H9 (cell line): ENCODE measurements at regions not wholly inside any gene's neighbourhood (a gene's known extent, or its start where the extent isn't known, plus 50 kb on each side); places are given as distances from the start of the nearest gene placed in this dataset.

Source experiments
- DNase-seq: peaks from one replicate; pipeline ENCODE4 v3.0.0-alpha.2; 2017
- H2AFZ ChIP-seq: one replicate; pipeline ENCODE4 v1.6.1; 2013; ENCODE audit warnings: mild to moderate bottlenecking, low read length, control low read depth, moderate library complexity
- H2AK5ac ChIP-seq: 2 replicates; pipeline ENCODE4 v1.6.1; 2013; ENCODE audit warnings: low read length, control low read depth, mixed read lengths; ENCODE audit not compliant: insufficient read length
- H2BK120ac ChIP-seq: one replicate; pipeline ENCODE4 v1.6.1; 2013; ENCODE audit warnings: low read depth, mild to moderate bottlenecking, low read length, control low read depth, inconsistent platforms; ENCODE audit not compliant: poor library complexity, severe bottlenecking
- H2BK12ac ChIP-seq: 2 replicates; pipeline ENCODE4 v1.6.1; 2013; ENCODE audit warnings: low read length, control low read depth, mixed read lengths, low read depth; ENCODE audit not compliant: insufficient read length
- H2BK15ac ChIP-seq: 2 replicates; pipeline ENCODE4 v1.6.1; 2013; ENCODE audit warnings: low read depth, low read length, control low read depth
- H2BK20ac ChIP-seq: one replicate; pipeline ENCODE4 v1.6.1; 2013; ENCODE audit warnings: low read depth, mild to moderate bottlenecking, low read length, control low read depth, inconsistent platforms; ENCODE audit not compliant: poor library complexity, severe bottlenecking
- H2BK5ac ChIP-seq: 2 replicates; pipeline ENCODE4 v1.6.1; 2013; ENCODE audit warnings: low read length, control low read depth, mixed read lengths; ENCODE audit not compliant: insufficient read length
- H3K14ac ChIP-seq: 2 replicates; pipeline ENCODE4 v1.6.1; 2013; ENCODE audit warnings: low read length, control low read depth; ENCODE audit not compliant: insufficient read depth
- H3K18ac ChIP-seq: 2 replicates; pipeline ENCODE4 v1.6.1; 2013; ENCODE audit warnings: low read depth, mild to moderate bottlenecking, mixed read lengths, low read length, control low read depth; ENCODE audit not compliant: insufficient read length
- H3K23ac ChIP-seq: 2 replicates; pipeline ENCODE4 v1.6.1; 2013; ENCODE audit warnings: low read length, control low read depth, mixed read lengths, low read depth; ENCODE audit not compliant: insufficient read length
- H3K23me2 ChIP-seq: 2 replicates; pipeline ENCODE4 v1.6.1; 2013; ENCODE audit warnings: low read depth, mild to moderate bottlenecking, mixed read lengths, low read length, control low read depth; ENCODE audit not compliant: insufficient read length, poor library complexity, severe bottlenecking
- H3K27ac ChIP-seq: 2 replicates; pipeline ENCODE4 v1.5.1; 2013; ENCODE audit warnings: low read length, control low read depth, mixed read lengths, low read depth; ENCODE audit not compliant: insufficient read length
- H3K27me3 ChIP-seq: 2 replicates; pipeline ENCODE4 v1.6.1; 2013; ENCODE audit warnings: low read length, control low read depth, inconsistent platforms; ENCODE audit not compliant: insufficient read depth
- H3K4ac ChIP-seq: 2 replicates; pipeline ENCODE4 v1.6.1; 2013; ENCODE audit warnings: low read depth, mild to moderate bottlenecking, control low read depth, inconsistent platforms, low read length, moderate library complexity
- H3K4me1 ChIP-seq: 2 replicates; pipeline ENCODE4 v1.6.1; 2013; ENCODE audit warnings: low read length, control low read depth, inconsistent platforms; ENCODE audit not compliant: insufficient read depth
- H3K4me2 ChIP-seq: 2 replicates; pipeline ENCODE4 v1.6.1; 2013; ENCODE audit warnings: low read length, control low read depth, mixed read lengths; ENCODE audit not compliant: insufficient read length, insufficient read depth
- H3K56ac ChIP-seq: 2 replicates; pipeline ENCODE4 v1.6.1; 2013; ENCODE audit warnings: low read depth, mild to moderate bottlenecking, mixed read lengths, low read length, control low read depth; ENCODE audit not compliant: insufficient read length
- H3K79me1 ChIP-seq: 2 replicates; pipeline ENCODE4 v1.6.1; 2013; ENCODE audit warnings: low read depth, mild to moderate bottlenecking, moderate library complexity, low read length, control low read depth, inconsistent platforms; ENCODE audit not compliant: insufficient read depth, poor library complexity, severe bottlenecking
- H3K79me2 ChIP-seq: 2 replicates; pipeline ENCODE4 v1.6.1; 2013; ENCODE audit warnings: low read length, control low read depth, inconsistent platforms; ENCODE audit not compliant: insufficient read depth
- H3K9ac ChIP-seq: 2 replicates; pipeline ENCODE4 v1.6.1; 2013; ENCODE audit warnings: low read length, control low read depth, mixed read lengths; ENCODE audit not compliant: insufficient read length; ENCODE audit errors: extremely low read depth
- H3K9me3 ChIP-seq: one replicate; pipeline ENCODE4 v1.6.1; 2013; ENCODE audit warnings: low read depth, low read length, inconsistent platforms; ENCODE audit not compliant: control insufficient read depth
- H3T11ph ChIP-seq: one replicate; pipeline ENCODE4 v1.6.1; 2013; ENCODE audit warnings: mild to moderate bottlenecking, low read length, control low read depth, inconsistent platforms
- H4K20me1 ChIP-seq: one replicate; pipeline ENCODE4 v1.6.1; 2013; ENCODE audit not compliant: control insufficient read depth, insufficient read length, insufficient read depth
- H4K5ac ChIP-seq: 2 replicates; pipeline ENCODE4 v1.6.1; 2013; ENCODE audit warnings: low read depth, mild to moderate bottlenecking, mixed read lengths, low read length, control low read depth; ENCODE audit not compliant: insufficient read length
- H4K8ac ChIP-seq: replicated peaks from 2 replicates; pipeline ENCODE4 v1.6.1; 2013; ENCODE audit warnings: low read length, control low read depth, mixed read lengths, low read depth; ENCODE audit not compliant: insufficient read length
- H4K91ac ChIP-seq: 2 replicates; pipeline ENCODE4 v1.6.1; 2013; ENCODE audit warnings: low read depth, mild to moderate bottlenecking, moderate library complexity, mixed read lengths, low read length, control low read depth; ENCODE audit not compliant: insufficient read length
- H3K27ac Mint-ChIP-seq, 3 experiments: 2 replicates in 2 of 3; 3 replicates in 1 of 3; pipeline ENCODE4 v1.8.0; 2020 to 2021; ENCODE audit warnings: mixed read lengths in 3 of 3, mild to moderate bottlenecking in 1 of 3, moderate library complexity in 1 of 3
- H3K27me3 Mint-ChIP-seq: 2 replicates; pipeline ENCODE4 v1.8.0; 2021; ENCODE audit warnings: low read depth, mild to moderate bottlenecking, moderate library complexity, mixed read lengths
- H3K36me3 Mint-ChIP-seq, 3 experiments: 2 replicates in 2 of 3; 3 replicates in 1 of 3; pipeline ENCODE4 v1.8.0; 2020 to 2021; ENCODE audit warnings: low read depth in 3 of 3, mixed read lengths in 3 of 3; ENCODE audit not compliant: insufficient read depth in 1 of 3
- H3K4me1 Mint-ChIP-seq, 2 experiments: 2 replicates each; pipeline ENCODE4 v1.8.0; 2020; ENCODE audit warnings: mixed read lengths in 2 of 2
- H3K4me3 Mint-ChIP-seq, 2 experiments: 2 replicates in 1 of 2; 3 replicates in 1 of 2; pipeline ENCODE4 v1.8.0; 2020 to 2021; ENCODE audit warnings: mild to moderate bottlenecking in 2 of 2, mixed read lengths in 2 of 2, moderate library complexity in 1 of 2
- H3K9me3 Mint-ChIP-seq, 2 experiments: 2 replicates in 1 of 2; 3 replicates in 1 of 2; pipeline ENCODE4 v1.8.0; 2020; ENCODE audit warnings: mild to moderate bottlenecking in 2 of 2, mixed read lengths in 2 of 2, moderate library complexity in 1 of 2
- CTCF ChIP-seq: fragments of 200-600 bp; sonication (generic); conservative IDR thresholded peaks from 3 replicates; pipeline ENCODE4 v1.8.0; 2021; ENCODE audit warnings: antibody characterized with exemption, mild to moderate bottlenecking
- WGBS: extraction: QIAGEN DNeasy Blood & Tissue Kit; methylation state at CpG from one replicate; pipeline ENCODE4 v1.1.7; 2013; ENCODE audit warnings: missing lambda C conversion rate, low lambda C conversion rate, mixed read lengths; ENCODE audit not compliant: insufficient read length; ENCODE audit errors: extremely low coverage; 5-methylcytosine and 5-hydroxymethylcytosine counted together

- peaks cover 0 to 5% (median 0%) of the 10 kb centered on the region in 3 experiments; a peak in 3 of 7 replicates for H3K36me3 Mint-ChIP-seq
- Histone ChIP-seq H2BK20ac (no peak overlapping the region), H3K4me1 (no peaks in the 10 kb centered on the region), H4K8ac (no peak overlapping the region), H4K20me1 (no peaks in the 10 kb centered on the region), H3K23me2 (no peaks in the 10 kb centered on the region), H3K14ac (no peak overlapping the region), H3K4me2 (no peak overlapping the region), H2BK15ac (no peak overlapping the region), H2AFZ (no peak overlapping the region), H3K27me3 (no peaks in the 10 kb centered on the region), H2BK5ac (no peak overlapping the region), H3T11ph (no peak overlapping the region), H2AK5ac (no peak overlapping the region), H3K18ac (no peak overlapping the region), H3K79me2 (no peaks in the 10 kb centered on the region), H3K23ac (no peak overlapping the region), H2BK120ac (no peak overlapping the region), H3K27ac (no peak overlapping the region), H2BK12ac (no peak overlapping the region), H4K5ac (no peak overlapping the region), H4K91ac (no peak overlapping the region), H3K79me1 (no peaks in the 10 kb centered on the region), H3K4ac (no peak overlapping the region), H3K9me3 (no peaks in the 10 kb centered on the region), H3K9ac (no peak overlapping the region), H3K56ac (no peak overlapping the region)
- no peak for TF ChIP-seq CTCF
- no peak overlapping the region for H3K4me3 Mint-ChIP-seq
- no peak for DNase-seq
- no peak overlapping the region for H3K27ac Mint-ChIP-seq
- H3K9me3 Mint-ChIP-seq = 0 out of 5 replicates have a peak, but pooled peaks cover 0 to 2% of the 10 kb centered on the region in 2 experiments
- peaks cover 32 to 33% of the 10 kb centered on the region in 2 experiments for H3K4me1 Mint-ChIP-seq
- no peaks in the 10 kb centered on the region for H3K27me3 Mint-ChIP-seq
- WGBS = no CpG with 5 or more reads among the region's 5 CpGs
These were observed 276.5 kb upstream of the CITED2 start for GRCh38 chr6:139650941-139651340.
